ENCODE measurements at regions not wholly inside any gene's neighbourhood (a gene's known extent, or its start where the extent isn't known, plus 50 kb on each side); places are given as distances from the start of the nearest gene placed in this dataset.
A peak's percentile ranks its signal among the peaks of the same experiment; 100 is the strongest.

- H3K36me3 ChIP-seq = no peaks in the 10 kb centered on the region
- intact Hi-C loops (cut with DNase I) = no loop called here
- no peaks in the 10 kb centered on the region for H3K9me3 ChIP-seq
- H3K27ac ChIP-seq = no peak overlapping the region
- H3K27me3 ChIP-seq = no peaks in the 10 kb centered on the region
- WGBS, 2 donors = 94% methylated on average over 2 of the region's 2 CpGs
- TF ChIP-seq POLR2AphosphoS5 (IDR thresholded peaks at IDR 0.05) (no peak), CTCF (IDR thresholded peaks at IDR 0.05) (no peak)
- H3K4me1 ChIP-seq = peaks cover 0 to 20% (median 12%) of the 10 kb centered on the region in 4 donors
- no peak overlapping the region for H3K4me3 ChIP-seq
- DNase-seq = no peak
Observed at GRCh38 chr2:134134313-134134706, 119.6 kb upstream of the MGAT5 start.

- 77 to 94% methylated on average over 3 of the region's 3 CpGs for WGBS, 2 donors
- Histone ChIP-seq H3K4me3 (no peak overlapping the region), H3K9me3 (no peaks in the 10 kb centered on the region), H3K36me3 (no peaks in the 10 kb centered on the region), H3K4me1 (peaks cover 0 to 20% (median 12%) of the 10 kb centered on the region in 4 donors), H3K27me3 (no peaks in the 10 kb centered on the region), H3K27ac (no peak overlapping the region)
- intact Hi-C loops (cut with DNase I) = no loop called here
- TF ChIP-seq CTCF (IDR thresholded peaks at IDR 0.05) (no peak), POLR2A (IDR thresholded peaks at IDR 0.05) (no peak), POLR2AphosphoS5 (IDR thresholded peaks at IDR 0.05) (no peak), EP300 (IDR thresholded peaks at IDR 0.05) (no peak)
- no peak for DNase-seq
Observed at GRCh38 chr2:134134827-134135226, 119.0 kb upstream of the MGAT5 start.

DNA sequence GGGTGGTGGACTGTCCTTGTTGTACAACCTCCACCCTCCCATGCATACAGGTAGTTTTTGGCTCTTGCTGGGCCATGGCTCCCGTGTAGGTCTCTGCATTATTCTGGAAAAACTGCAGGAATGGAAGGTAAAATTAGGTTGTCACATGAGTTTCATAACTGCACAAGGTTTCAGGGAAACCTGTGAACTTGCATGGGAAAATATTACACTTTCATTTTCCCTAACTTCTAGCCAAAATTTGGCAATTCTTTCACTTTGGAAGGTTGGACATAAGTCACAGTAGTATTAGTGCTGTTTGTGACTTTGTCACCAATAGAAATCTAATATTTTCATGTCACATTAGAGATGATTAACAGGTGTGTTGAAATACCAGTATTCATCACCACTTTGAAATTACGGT, 118.1 kb upstream of the MGAT5 start:
- Histone ChIP-seq H3K9me3 (no peaks in the 10 kb centered on the region), H3K27me3 (no peaks in the 10 kb centered on the region), H3K27ac (no peak overlapping the region), H3K36me3 (no peaks in the 10 kb centered on the region), H3K4me3 (no peak overlapping the region), H3K4me1 (peaks cover 0 to 20% (median 12%) of the 10 kb centered on the region in 4 donors)
- 48 to 80% methylated on average over 2 of the region's 2 CpGs for WGBS, 2 donors
- TF ChIP-seq EP300 (IDR thresholded peaks at IDR 0.05) (no peak), POLR2AphosphoS5 (IDR thresholded peaks at IDR 0.05) (no peak), CTCF (IDR thresholded peaks at IDR 0.05) (no peak), POLR2A (IDR thresholded peaks at IDR 0.05) (no peak)
- intact Hi-C loops (cut with DNase I) = no loop called here
- DNase-seq = no peak

DNA sequence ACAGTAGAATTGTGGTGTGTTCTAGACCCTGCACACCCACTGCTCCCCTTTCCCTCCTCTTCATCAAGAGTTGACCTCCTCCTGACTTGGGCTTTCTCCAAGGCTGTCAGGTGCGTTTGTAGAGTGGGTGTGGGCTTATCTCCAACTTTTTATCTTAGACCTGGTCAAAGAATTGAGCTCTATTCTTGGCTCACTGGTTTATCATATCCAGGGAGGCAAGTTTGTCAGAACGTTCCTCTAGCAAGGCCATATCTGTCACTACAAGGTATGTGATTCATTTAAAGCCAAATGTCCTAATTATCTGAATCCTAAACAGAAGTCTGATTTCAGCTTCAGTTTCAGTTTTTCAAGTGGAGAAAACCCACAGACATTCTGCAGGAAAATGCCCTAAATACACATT, 117.1 kb upstream of the MGAT5 start:
- peak overlapping the region in 1 of 4 donors; percentile 7 for H3K4me3 ChIP-seq

More for the DNA sequence above, 117.1 kb upstream of the MGAT5 start:
- H3K27me3 ChIP-seq = no peaks in the 10 kb centered on the region
- no peak for DNase-seq
- WGBS, 2 donors = 8 to 17% methylated on average over 2 of the region's 2 CpGs
- H3K27ac ChIP-seq = peak overlapping the region in 3 of 4 donors; percentile 9 to 60 (median 53)
- intact Hi-C loops (cut with DNase I) = no loop called here
- H3K4me1 ChIP-seq = peaks cover 0 to 28% (median 17%) of the 10 kb centered on the region in 4 donors
- no peaks in the 10 kb centered on the region for H3K36me3 ChIP-seq
- no peaks in the 10 kb centered on the region for H3K9me3 ChIP-seq
- TF ChIP-seq POLR2AphosphoS5 (IDR thresholded peaks at IDR 0.05) (no peak), POLR2A (IDR thresholded peaks at IDR 0.05) (no peak), EP300 (IDR thresholded peaks at IDR 0.05) (no peak), CTCF (IDR thresholded peaks at IDR 0.05) (no peak)
